PFSK-1 (cell line): ENCODE measurements at regions not wholly inside any gene's neighbourhood (a gene's known extent, or its start where the extent isn't known, plus 50 kb on each side); places are given as distances from the start of the nearest gene placed in this dataset.

Source experiments
- FOXP2 ChIP-seq: optimal IDR thresholded peaks from 2 replicates; pipeline ENCODE3; 2011; ENCODE audit warnings: borderline replicate concordance, control low read depth, inconsistent platforms; ENCODE audit not compliant: insufficient read depth; ENCODE audit errors: extremely low read length, extremely low read depth
- POLR2AphosphoS5 ChIP-seq: IDR thresholded peaks from 2 replicates; pipeline ENCODE4 v1.6.1; 2012; ENCODE audit warnings: low read depth, mild to moderate bottlenecking, control low read depth, low read length, moderate library complexity
- TAF1 ChIP-seq: IDR thresholded peaks from 2 replicates; pipeline ENCODE4 v1.6.1; 2012; ENCODE audit warnings: low read length, control low read depth, borderline replicate concordance; ENCODE audit not compliant: insufficient read depth
- TF ChIP-seq, protein P1 (sequence below), 2 experiments: IDR thresholded peaks; 2 replicates each; pipeline versions ENCODE4 v1.6.1 to v1.8.0; 2011 to 2012; ENCODE audit warnings: low read depth in 2 of 2, low read length in 2 of 2, control low read depth in 1 of 2, inconsistent platforms in 1 of 2, mild to moderate bottlenecking in 1 of 2, moderate library complexity in 1 of 2; ENCODE audit not compliant: insufficient read depth in 1 of 2

DNA sequence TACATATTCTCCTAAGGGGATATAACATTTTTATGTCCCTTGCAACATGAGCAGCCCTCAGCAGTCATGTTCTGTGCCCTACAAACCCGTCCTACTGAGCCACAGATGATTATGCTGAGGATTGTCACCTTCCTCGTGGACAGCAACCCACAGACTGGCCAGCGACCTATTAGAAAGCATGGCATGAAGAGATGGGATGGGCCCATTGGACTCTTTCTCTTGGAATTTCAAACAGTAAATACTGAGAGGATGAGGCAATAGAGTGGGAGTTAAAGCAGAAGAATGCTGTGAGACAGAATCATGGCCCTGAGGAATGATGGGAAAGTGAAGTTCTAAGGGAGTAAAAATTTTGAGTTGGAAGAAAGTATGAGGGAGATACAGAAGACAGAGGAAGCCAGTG, 149.9 kb upstream of the BTG1 start:
- TF ChIP-seq POLR2AphosphoS5 = no peak
- TF ChIP-seq, protein P1, sequence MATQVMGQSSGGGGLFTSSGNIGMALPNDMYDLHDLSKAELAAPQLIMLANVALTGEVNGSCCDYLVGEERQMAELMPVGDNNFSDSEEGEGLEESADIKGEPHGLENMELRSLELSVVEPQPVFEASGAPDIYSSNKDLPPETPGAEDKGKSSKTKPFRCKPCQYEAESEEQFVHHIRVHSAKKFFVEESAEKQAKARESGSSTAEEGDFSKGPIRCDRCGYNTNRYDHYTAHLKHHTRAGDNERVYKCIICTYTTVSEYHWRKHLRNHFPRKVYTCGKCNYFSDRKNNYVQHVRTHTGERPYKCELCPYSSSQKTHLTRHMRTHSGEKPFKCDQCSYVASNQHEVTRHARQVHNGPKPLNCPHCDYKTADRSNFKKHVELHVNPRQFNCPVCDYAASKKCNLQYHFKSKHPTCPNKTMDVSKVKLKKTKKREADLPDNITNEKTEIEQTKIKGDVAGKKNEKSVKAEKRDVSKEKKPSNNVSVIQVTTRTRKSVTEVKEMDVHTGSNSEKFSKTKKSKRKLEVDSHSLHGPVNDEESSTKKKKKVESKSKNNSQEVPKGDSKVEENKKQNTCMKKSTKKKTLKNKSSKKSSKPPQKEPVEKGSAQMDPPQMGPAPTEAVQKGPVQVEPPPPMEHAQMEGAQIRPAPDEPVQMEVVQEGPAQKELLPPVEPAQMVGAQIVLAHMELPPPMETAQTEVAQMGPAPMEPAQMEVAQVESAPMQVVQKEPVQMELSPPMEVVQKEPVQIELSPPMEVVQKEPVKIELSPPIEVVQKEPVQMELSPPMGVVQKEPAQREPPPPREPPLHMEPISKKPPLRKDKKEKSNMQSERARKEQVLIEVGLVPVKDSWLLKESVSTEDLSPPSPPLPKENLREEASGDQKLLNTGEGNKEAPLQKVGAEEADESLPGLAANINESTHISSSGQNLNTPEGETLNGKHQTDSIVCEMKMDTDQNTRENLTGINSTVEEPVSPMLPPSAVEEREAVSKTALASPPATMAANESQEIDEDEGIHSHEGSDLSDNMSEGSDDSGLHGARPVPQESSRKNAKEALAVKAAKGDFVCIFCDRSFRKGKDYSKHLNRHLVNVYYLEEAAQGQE (IDR thresholded peaks at IDR 0.05; ENCODE audit: insufficient read depth in 1 of 2, low read depth in 2 of 2, low read length in 2 of 2) = no peak
- no peak for TF ChIP-seq TAF1
- no peak for TF ChIP-seq FOXP2
